ENCODE measurements at regions not wholly inside any gene's neighbourhood (a gene's known extent, or its start where the extent isn't known, plus 50 kb on each side); places are given as distances from the start of the nearest gene placed in this dataset.

DNA sequence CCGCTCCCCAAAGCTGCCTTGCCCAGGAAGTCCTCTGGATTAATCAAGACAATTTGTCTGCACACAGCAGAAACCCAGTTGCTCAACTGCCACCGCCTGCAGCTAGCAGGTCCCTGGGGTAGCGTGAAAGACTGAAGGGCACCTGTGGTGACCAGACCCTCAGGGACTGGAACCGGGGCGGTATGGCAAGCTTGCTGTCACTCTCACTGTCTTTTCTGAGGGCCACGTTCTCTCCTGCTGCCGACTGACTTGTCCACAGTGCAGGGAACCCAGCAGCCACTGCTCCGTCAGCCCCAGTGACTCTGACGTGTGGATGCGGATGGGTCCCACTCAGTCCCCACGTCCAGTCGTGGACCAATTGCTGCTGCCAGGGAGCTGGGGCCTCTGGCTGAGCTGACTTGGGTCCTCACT, 72.8 kb upstream of the PMEPA1 start:
- Mint-ChIP-seq H3K4me1 (peaks cover 7% of the 10 kb centered on the region), H3K36me3 (ENCODE audit: low read depth) (no peaks in the 10 kb centered on the region), H3K27me3 (ENCODE audit: insufficient read depth, low read depth, poor library complexity) (peaks cover 4% of the 10 kb centered on the region), H3K27ac (no peak overlapping the region), H3K4me3 (no peak overlapping the region), H3K9me3 (no peaks in the 10 kb centered on the region)
- no peak overlapping the region for H2AFZ ChIP-seq
- no peak for DNase-seq (ENCODE audit: low spot score)
- H3K27ac ChIP-seq (ENCODE audit: low read depth) = no peak overlapping the region
- no peak for ATAC-seq
- TF ChIP-seq EZH2 (IDR thresholded peaks at IDR 0.05; ENCODE audit: low read depth, unreplicated experiment) = no peak
- TF ChIP-seq, protein P1, sequence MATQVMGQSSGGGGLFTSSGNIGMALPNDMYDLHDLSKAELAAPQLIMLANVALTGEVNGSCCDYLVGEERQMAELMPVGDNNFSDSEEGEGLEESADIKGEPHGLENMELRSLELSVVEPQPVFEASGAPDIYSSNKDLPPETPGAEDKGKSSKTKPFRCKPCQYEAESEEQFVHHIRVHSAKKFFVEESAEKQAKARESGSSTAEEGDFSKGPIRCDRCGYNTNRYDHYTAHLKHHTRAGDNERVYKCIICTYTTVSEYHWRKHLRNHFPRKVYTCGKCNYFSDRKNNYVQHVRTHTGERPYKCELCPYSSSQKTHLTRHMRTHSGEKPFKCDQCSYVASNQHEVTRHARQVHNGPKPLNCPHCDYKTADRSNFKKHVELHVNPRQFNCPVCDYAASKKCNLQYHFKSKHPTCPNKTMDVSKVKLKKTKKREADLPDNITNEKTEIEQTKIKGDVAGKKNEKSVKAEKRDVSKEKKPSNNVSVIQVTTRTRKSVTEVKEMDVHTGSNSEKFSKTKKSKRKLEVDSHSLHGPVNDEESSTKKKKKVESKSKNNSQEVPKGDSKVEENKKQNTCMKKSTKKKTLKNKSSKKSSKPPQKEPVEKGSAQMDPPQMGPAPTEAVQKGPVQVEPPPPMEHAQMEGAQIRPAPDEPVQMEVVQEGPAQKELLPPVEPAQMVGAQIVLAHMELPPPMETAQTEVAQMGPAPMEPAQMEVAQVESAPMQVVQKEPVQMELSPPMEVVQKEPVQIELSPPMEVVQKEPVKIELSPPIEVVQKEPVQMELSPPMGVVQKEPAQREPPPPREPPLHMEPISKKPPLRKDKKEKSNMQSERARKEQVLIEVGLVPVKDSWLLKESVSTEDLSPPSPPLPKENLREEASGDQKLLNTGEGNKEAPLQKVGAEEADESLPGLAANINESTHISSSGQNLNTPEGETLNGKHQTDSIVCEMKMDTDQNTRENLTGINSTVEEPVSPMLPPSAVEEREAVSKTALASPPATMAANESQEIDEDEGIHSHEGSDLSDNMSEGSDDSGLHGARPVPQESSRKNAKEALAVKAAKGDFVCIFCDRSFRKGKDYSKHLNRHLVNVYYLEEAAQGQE (IDR thresholded peaks at IDR 0.05; ENCODE audit: unreplicated experiment) = no peak
- no peak for TF ChIP-seq EZH2phosphoT487 (IDR thresholded peaks at IDR 0.05; ENCODE audit: unreplicated experiment)
- no peak for TF ChIP-seq JUNB (IDR thresholded peaks at IDR 0.05; ENCODE audit: unreplicated experiment)
- no peak for TF ChIP-seq ZNF114 (CRISPR knock-in tag; IDR thresholded peaks at IDR 0.05)
- TF ChIP-seq, protein P2, sequence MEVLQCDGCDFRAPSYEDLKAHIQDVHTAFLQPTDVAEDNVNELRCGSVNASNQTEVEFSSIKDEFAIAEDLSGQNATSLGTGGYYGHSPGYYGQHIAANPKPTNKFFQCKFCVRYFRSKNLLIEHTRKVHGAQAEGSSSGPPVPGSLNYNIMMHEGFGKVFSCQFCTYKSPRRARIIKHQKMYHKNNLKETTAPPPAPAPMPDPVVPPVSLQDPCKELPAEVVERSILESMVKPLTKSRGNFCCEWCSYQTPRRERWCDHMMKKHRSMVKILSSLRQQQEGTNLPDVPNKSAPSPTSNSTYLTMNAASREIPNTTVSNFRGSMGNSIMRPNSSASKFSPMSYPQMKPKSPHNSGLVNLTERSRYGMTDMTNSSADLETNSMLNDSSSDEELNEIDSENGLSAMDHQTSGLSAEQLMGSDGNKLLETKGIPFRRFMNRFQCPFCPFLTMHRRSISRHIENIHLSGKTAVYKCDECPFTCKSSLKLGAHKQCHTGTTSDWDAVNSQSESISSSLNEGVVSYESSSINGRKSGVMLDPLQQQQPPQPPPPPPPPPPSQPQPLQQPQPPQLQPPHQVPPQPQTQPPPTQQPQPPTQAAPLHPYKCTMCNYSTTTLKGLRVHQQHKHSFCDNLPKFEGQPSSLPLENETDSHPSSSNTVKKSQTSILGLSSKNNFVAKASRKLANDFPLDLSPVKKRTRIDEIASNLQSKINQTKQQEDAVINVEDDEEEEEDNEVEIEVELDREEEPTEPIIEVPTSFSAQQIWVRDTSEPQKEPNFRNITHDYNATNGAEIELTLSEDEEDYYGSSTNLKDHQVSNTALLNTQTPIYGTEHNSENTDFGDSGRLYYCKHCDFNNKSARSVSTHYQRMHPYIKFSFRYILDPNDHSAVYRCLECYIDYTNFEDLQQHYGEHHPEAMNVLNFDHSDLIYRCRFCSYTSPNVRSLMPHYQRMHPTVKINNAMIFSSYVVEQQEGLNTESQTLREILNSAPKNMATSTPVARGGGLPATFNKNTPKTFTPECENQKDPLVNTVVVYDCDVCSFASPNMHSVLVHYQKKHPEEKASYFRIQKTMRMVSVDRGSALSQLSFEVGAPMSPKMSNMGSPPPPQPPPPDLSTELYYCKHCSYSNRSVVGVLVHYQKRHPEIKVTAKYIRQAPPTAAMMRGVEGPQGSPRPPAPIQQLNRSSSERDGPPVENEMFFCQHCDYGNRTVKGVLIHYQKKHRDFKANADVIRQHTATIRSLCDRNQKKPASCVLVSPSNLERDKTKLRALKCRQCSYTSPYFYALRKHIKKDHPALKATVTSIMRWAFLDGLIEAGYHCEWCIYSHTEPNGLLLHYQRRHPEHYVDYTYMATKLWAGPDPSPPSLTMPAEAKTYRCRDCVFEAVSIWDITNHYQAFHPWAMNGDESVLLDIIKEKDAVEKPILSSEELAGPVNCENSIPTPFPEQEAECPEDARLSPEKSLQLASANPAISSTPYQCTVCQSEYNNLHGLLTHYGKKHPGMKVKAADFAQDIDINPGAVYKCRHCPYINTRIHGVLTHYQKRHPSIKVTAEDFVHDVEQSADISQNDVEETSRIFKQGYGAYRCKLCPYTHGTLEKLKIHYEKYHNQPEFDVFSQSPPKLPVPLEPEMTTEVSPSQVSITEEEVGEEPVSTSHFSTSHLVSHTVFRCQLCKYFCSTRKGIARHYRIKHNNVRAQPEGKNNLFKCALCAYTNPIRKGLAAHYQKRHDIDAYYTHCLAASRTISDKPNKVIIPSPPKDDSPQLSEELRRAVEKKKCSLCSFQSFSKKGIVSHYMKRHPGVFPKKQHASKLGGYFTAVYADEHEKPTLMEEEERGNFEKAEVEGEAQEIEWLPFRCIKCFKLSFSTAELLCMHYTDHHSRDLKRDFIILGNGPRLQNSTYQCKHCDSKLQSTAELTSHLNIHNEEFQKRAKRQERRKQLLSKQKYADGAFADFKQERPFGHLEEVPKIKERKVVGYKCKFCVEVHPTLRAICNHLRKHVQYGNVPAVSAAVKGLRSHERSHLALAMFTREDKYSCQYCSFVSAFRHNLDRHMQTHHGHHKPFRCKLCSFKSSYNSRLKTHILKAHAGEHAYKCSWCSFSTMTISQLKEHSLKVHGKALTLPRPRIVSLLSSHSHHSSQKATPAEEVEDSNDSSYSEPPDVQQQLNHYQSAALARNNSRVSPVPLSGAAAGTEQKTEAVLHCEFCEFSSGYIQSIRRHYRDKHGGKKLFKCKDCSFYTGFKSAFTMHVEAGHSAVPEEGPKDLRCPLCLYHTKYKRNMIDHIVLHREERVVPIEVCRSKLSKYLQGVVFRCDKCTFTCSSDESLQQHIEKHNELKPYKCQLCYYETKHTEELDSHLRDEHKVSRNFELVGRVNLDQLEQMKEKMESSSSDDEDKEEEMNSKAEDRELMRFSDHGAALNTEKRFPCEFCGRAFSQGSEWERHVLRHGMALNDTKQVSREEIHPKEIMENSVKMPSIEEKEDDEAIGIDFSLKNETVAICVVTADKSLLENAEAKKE (CRISPR knock-in tag; IDR thresholded peaks at IDR 0.05) = no peak
- TF ChIP-seq CREB1 (CRISPR knock-in tag; IDR thresholded peaks at IDR 0.05; ENCODE audit: low read depth) = no peak
- TF ChIP-seq, protein P3, sequence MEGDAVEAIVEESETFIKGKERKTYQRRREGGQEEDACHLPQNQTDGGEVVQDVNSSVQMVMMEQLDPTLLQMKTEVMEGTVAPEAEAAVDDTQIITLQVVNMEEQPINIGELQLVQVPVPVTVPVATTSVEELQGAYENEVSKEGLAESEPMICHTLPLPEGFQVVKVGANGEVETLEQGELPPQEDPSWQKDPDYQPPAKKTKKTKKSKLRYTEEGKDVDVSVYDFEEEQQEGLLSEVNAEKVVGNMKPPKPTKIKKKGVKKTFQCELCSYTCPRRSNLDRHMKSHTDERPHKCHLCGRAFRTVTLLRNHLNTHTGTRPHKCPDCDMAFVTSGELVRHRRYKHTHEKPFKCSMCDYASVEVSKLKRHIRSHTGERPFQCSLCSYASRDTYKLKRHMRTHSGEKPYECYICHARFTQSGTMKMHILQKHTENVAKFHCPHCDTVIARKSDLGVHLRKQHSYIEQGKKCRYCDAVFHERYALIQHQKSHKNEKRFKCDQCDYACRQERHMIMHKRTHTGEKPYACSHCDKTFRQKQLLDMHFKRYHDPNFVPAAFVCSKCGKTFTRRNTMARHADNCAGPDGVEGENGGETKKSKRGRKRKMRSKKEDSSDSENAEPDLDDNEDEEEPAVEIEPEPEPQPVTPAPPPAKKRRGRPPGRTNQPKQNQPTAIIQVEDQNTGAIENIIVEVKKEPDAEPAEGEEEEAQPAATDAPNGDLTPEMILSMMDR (conservative IDR thresholded peaks at IDR 0.05; ENCODE audit: low read depth in 2 of 2) = no peak
- TF ChIP-seq, protein P4, sequence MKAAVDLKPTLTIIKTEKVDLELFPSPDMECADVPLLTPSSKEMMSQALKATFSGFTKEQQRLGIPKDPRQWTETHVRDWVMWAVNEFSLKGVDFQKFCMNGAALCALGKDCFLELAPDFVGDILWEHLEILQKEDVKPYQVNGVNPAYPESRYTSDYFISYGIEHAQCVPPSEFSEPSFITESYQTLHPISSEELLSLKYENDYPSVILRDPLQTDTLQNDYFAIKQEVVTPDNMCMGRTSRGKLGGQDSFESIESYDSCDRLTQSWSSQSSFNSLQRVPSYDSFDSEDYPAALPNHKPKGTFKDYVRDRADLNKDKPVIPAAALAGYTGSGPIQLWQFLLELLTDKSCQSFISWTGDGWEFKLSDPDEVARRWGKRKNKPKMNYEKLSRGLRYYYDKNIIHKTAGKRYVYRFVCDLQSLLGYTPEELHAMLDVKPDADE (IDR thresholded peaks at IDR 0.05) = no peak
- TF ChIP-seq NANOG (IDR thresholded peaks at IDR 0.05; ENCODE audit: borderline replicate concordance) = no peak
- TF ChIP-seq POLR2AphosphoS5 (IDR thresholded peaks at IDR 0.05; ENCODE audit: low read depth) = no peak
- no peaks in the 10 kb centered on the region for H3K27me3 ChIP-seq (ENCODE audit: insufficient read depth)
- peaks cover 6% of the 10 kb centered on the region; the same call in 1 of the 2 replicates for H3K9me2 ChIP-seq (ENCODE audit: insufficient read depth)
- no peak overlapping the region for H3K4me2 ChIP-seq
- no peaks in the 10 kb centered on the region for H4K20me1 ChIP-seq (replicated peaks; ENCODE audit: insufficient read depth)
- H3K36me3 ChIP-seq (ENCODE audit: insufficient read depth) = no peaks in the 10 kb centered on the region
- no peaks in the 10 kb centered on the region for H3F3A ChIP-seq (replicated peaks; ENCODE audit: low read depth)
- H3K4me3 ChIP-seq = no peak overlapping the region
- no peaks in the 10 kb centered on the region for H3K79me2 ChIP-seq (replicated peaks; ENCODE audit: insufficient read depth)
- peaks cover 5% of the 10 kb centered on the region; the same call in 1 of the 2 replicates for H3K4me1 ChIP-seq (ENCODE audit: insufficient read depth)
